ENCODE measurements at regions not wholly inside any gene's neighbourhood (a gene's known extent, or its start where the extent isn't known, plus 50 kb on each side); places are given as distances from the start of the nearest gene placed in this dataset.

- no peak for DNase-seq (ENCODE audit: low read depth)
Measured at GRCh38 chr2:56709181-56709580, 525.4 kb downstream of the CCDC85A start.

GRCh38 chr2:56713161-56713676 lies 529.4 kb downstream of the CCDC85A start:
- DNase-seq (ENCODE audit: low read depth), result no peak

GRCh38 chr2:56713978-56714377 lies 530.2 kb downstream of the CCDC85A start:
- DNase-seq (ENCODE audit: low read depth), result no peak

GRCh38 chr2:56714400-56714799 lies 530.6 kb downstream of the CCDC85A start:
- no peak for DNase-seq (ENCODE audit: low read depth)

GRCh38 chr2:56715683-56716082 lies 531.9 kb downstream of the CCDC85A start:
- no peak for DNase-seq (ENCODE audit: low read depth)

GRCh38 chr2:56718413-56718812 lies 534.6 kb downstream of the CCDC85A start:
- DNase-seq (ENCODE audit: low read depth), result no peak

GRCh38 chr2:56729212-56729611 lies 545.4 kb downstream of the CCDC85A start:
- DNase-seq (ENCODE audit: low read depth), result no peak

- DNase-seq (ENCODE audit: low read depth), result no peak
Measured at GRCh38 chr2:56732946-56733345, 549.2 kb downstream of the CCDC85A start.

- no peak for DNase-seq (ENCODE audit: low read depth)
Measured at GRCh38 chr2:56739413-56739812, 555.6 kb downstream of the CCDC85A start.

GRCh38 chr2:56741601-56742102 lies 557.9 kb downstream of the CCDC85A start:
- DNase-seq (ENCODE audit: low read depth), result no peak

- DNase-seq (ENCODE audit: low read depth), result no peak
Measured at GRCh38 chr2:56743807-56744206, 560.0 kb downstream of the CCDC85A start.

GRCh38 chr2:56749152-56749752 lies 565.5 kb downstream of the CCDC85A start:
- no peak for DNase-seq (ENCODE audit: low read depth)

- DNase-seq (ENCODE audit: low read depth), result no peak
Measured at GRCh38 chr2:56753182-56753581, 569.4 kb downstream of the CCDC85A start.

GRCh38 chr2:56754066-56754615 lies 570.4 kb downstream of the CCDC85A start:
- DNase-seq (ENCODE audit: low read depth), result no peak

GRCh38 chr2:56754627-56755026 lies 570.8 kb downstream of the CCDC85A start:
- no peak for DNase-seq (ENCODE audit: low read depth)

- no peak for DNase-seq (ENCODE audit: low read depth)
Measured at GRCh38 chr2:56757884-56758545, 574.2 kb downstream of the CCDC85A start.

GRCh38 chr2:56763683-56764082 lies 579.9 kb downstream of the CCDC85A start:
- DNase-seq (ENCODE audit: low read depth), result no peak

- DNase-seq (ENCODE audit: low read depth), result no peak
Measured at GRCh38 chr2:56768973-56769372, 585.2 kb downstream of the CCDC85A start.

GRCh38 chr2:56770490-56770889 lies 586.7 kb downstream of the CCDC85A start:
- DNase-seq (ENCODE audit: low read depth), result no peak

GRCh38 chr2:56784046-56784445 lies 600.3 kb downstream of the CCDC85A start:
- no peak for DNase-seq (ENCODE audit: low read depth)

- no peak for DNase-seq (ENCODE audit: low read depth)
Measured at GRCh38 chr2:56801214-56801613, 617.4 kb downstream of the CCDC85A start.

- DNase-seq (ENCODE audit: low read depth), result no peak
Measured at GRCh38 chr2:56801770-56802169, 618.0 kb downstream of the CCDC85A start.

GRCh38 chr2:56803596-56803995 lies 619.8 kb downstream of the CCDC85A start:
- DNase-seq (ENCODE audit: low read depth), result no peak
